ENCODE measurements at regions not wholly inside any gene's neighbourhood (a gene's known extent, or its start where the extent isn't known, plus 50 kb on each side); places are given as distances from the start of the nearest gene placed in this dataset.

DNA sequence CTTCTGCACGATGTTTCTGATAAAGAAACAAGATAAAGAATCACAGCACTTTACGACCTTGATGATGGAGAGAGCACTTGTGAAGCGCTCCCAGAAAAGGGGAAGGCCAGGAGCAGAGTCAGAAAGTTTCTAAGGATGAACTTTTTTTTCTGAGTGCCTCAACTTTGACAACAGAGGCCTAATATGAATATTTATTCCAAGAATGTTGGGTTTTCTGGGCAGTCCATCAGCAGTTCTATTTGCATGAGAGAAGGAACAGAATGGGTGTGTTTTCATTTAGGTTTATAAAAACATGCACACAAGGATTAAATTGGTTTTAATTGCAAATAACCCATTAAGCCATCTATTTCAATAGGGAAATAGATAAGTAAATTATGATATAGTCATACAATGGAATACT is 204.9 kb downstream of the SIM1 start:
- H3K27ac ChIP-seq = no peak overlapping the region
- ATAC-seq (no peak), DNase-seq (no peak)
- H3K4me3 ChIP-seq = no peak overlapping the region
- no peaks in the 10 kb centered on the region for H3K9me3 ChIP-seq
- H3K4me1 ChIP-seq = no peaks in the 10 kb centered on the region
- TF ChIP-seq POLR2A (IDR thresholded peaks at IDR 0.05) = no peak
- TF ChIP-seq, protein P1, sequence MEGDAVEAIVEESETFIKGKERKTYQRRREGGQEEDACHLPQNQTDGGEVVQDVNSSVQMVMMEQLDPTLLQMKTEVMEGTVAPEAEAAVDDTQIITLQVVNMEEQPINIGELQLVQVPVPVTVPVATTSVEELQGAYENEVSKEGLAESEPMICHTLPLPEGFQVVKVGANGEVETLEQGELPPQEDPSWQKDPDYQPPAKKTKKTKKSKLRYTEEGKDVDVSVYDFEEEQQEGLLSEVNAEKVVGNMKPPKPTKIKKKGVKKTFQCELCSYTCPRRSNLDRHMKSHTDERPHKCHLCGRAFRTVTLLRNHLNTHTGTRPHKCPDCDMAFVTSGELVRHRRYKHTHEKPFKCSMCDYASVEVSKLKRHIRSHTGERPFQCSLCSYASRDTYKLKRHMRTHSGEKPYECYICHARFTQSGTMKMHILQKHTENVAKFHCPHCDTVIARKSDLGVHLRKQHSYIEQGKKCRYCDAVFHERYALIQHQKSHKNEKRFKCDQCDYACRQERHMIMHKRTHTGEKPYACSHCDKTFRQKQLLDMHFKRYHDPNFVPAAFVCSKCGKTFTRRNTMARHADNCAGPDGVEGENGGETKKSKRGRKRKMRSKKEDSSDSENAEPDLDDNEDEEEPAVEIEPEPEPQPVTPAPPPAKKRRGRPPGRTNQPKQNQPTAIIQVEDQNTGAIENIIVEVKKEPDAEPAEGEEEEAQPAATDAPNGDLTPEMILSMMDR (IDR thresholded peaks at IDR 0.05 in 4 of 5, conservative IDR thresholded peaks at IDR 0.05 in 1 of 5) = no peak
- no peaks in the 10 kb centered on the region for H3K27me3 ChIP-seq
- in situ Hi-C loops (cut with MboI; ENCODE audit: low sequenced_read_pairs in 4 of 4) (no loop called here), intact Hi-C loops (cut with DNase I; ENCODE audit: low total_unique reads) (no loop called here)
- H3K36me3 ChIP-seq = no peaks in the 10 kb centered on the region

DNA sequence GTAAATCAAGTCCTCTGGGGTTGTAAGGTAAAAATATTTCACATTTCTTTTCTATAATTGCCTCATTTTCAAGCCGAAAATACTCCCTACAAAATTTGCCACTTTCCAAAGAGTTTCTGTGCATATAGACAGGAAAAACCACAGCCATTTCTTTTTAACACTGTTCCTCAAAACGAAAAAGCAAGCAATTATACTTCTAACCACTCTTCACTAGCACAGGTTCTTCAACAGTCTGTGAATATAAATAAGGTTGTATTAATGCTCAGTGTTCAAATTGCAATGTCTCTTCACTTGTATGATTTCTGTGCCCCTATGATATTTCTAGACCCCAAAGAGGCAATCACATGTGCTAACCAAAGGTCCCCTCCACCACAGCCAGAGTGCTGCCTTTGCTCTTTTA is 206.0 kb downstream of the SIM1 start:
- in situ Hi-C loops (cut with MboI; ENCODE audit: low sequenced_read_pairs in 4 of 4) = no loop called here
- H3K4me3 ChIP-seq = no peak overlapping the region
- H3K9me3 ChIP-seq = no peaks in the 10 kb centered on the region
- DNase-seq = no peak
- intact Hi-C loops (cut with DNase I; ENCODE audit: low total_unique reads) = no loop called here
- no peak for ATAC-seq
- no peaks in the 10 kb centered on the region for H3K4me1 ChIP-seq
- TF ChIP-seq, protein P1 (IDR thresholded peaks at IDR 0.05 in 4 of 5, conservative IDR thresholded peaks at IDR 0.05 in 1 of 5) = no peak
- TF ChIP-seq POLR2A (IDR thresholded peaks at IDR 0.05) = no peak
- H3K27me3 ChIP-seq = no peaks in the 10 kb centered on the region
- H3K27ac ChIP-seq = no peak overlapping the region
- no peaks in the 10 kb centered on the region for H3K36me3 ChIP-seq

DNA sequence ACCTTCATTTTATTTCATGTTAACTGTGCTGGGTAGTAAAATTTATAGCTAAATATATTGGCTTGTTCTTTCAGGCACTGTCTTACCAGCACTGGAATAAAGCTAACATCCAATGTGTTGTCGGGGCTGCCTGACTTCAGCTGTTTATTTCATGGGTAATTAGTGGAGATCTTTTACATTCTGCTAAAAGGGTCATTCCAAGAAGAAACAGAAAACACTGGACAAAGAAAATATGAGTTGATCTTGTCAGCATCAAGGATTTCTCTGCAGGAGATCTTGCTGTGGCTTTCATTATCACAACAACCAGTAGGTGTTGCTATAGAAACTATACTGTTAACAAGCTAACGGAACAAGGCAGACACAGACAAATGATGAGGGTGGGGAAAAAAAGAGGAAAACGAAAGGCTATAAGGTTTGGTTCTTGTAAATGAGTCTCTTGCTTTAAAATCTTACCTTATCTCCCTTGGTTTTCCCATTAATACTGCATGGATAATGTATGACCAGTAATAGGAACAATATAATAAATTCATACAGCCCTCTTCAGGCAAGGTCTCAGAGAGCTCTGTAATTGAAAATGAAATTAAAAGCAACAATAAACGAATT is 206.8 kb downstream of the SIM1 start:
- Histone ChIP-seq H3K9me3 (no peaks in the 10 kb centered on the region), H3K27me3 (no peaks in the 10 kb centered on the region), H3K4me3 (no peak overlapping the region), H3K27ac (no peak overlapping the region), H3K36me3 (no peaks in the 10 kb centered on the region), H3K4me1 (no peaks in the 10 kb centered on the region)
- ATAC-seq (no peak), DNase-seq (no peak)
- in situ Hi-C loops (cut with MboI; ENCODE audit: low sequenced_read_pairs in 4 of 4) (no loop called here), intact Hi-C loops (cut with DNase I; ENCODE audit: low total_unique reads) (no loop called here)
- TF ChIP-seq POLR2A (IDR thresholded peaks at IDR 0.05) = no peak

DNA sequence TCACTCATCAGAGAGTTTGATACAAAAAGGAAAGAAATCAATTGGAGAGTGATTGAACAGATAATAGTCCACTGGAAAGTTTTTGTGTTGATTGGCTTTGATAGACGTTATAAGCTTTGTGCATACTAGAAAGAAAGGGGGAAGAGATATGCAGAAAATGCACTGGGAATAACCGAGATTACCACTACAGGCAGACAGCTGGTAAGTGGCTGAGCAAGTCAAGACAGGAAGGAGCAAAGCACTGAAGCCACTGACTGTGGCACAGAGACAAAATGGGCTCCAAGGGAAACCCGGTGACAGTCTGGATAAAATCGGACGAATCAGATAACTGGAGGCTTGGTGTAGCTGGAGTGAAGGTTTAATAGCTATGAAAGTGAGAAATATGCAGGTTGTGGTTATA is 209.0 kb downstream of the SIM1 start:
- DNase-seq (no peak), ATAC-seq (no peak)
- no peak overlapping the region for H3K27ac ChIP-seq
- in situ Hi-C loops (cut with MboI; ENCODE audit: low sequenced_read_pairs in 4 of 4) (no loop called here), intact Hi-C loops (cut with DNase I; ENCODE audit: low total_unique reads) (no loop called here)
- no peaks in the 10 kb centered on the region for H3K36me3 ChIP-seq
- H3K4me3 ChIP-seq = no peak overlapping the region
- no peaks in the 10 kb centered on the region for H3K27me3 ChIP-seq
- no peaks in the 10 kb centered on the region for H3K9me3 ChIP-seq
- TF ChIP-seq, protein P1 (IDR thresholded peaks at IDR 0.05 in 4 of 5, conservative IDR thresholded peaks at IDR 0.05 in 1 of 5) = no peak
- no peak for TF ChIP-seq POLR2A (IDR thresholded peaks at IDR 0.05)
- H3K4me1 ChIP-seq = no peaks in the 10 kb centered on the region

DNA sequence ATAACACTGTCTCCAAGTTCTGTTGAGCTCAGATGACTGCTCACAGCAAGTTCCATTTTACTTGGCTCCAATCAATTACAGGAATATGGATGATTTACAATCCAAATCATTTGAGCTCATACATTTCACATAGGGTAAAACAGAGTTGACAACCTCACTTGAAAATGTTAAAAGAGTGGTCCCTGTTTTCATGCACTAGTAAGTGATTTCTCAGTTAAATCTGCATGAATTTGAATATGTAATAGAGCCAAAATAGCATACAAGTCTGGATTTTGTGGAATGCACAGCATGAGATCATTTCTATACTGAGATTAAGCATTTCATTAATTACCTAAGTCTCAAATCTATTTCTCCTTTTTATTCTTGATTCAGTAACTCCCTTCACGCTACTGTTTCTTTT is 217.6 kb downstream of the SIM1 start:
- no peaks in the 10 kb centered on the region for H3K27me3 ChIP-seq
- no peaks in the 10 kb centered on the region for H3K9me3 ChIP-seq
- H3K27ac ChIP-seq = no peak overlapping the region
- TF ChIP-seq, protein P1 (IDR thresholded peaks at IDR 0.05 in 4 of 5, conservative IDR thresholded peaks at IDR 0.05 in 1 of 5) = no peak
- no peak for TF ChIP-seq POLR2A (IDR thresholded peaks at IDR 0.05)
- in situ Hi-C loops (cut with MboI; ENCODE audit: low sequenced_read_pairs in 4 of 4) = no loop called here
- ATAC-seq (no peak), DNase-seq (no peak)
- intact Hi-C loops (cut with DNase I; ENCODE audit: low total_unique reads) = no loop called here
- H3K4me1 ChIP-seq = no peaks in the 10 kb centered on the region
- no peaks in the 10 kb centered on the region for H3K36me3 ChIP-seq
- H3K4me3 ChIP-seq = no peak overlapping the region
